BLaER1 (cell line): ENCODE measurements at regions not wholly inside any gene's neighbourhood (a gene's known extent, or its start where the extent isn't known, plus 50 kb on each side); places are given as distances from the start of the nearest gene placed in this dataset.
"Not testable (repeated sequence)": the region's sequence is repeated elsewhere in the genome, so short reads cannot be mapped to it uniquely, and the experiment has no call there.

ENCODE experiments used
- H3K27ac ChIP-seq: shearing (Covaris generic); formaldehyde crosslinking; 2 replicates; pipeline ENCODE4 v1.8.1; 2022
- H3K27me3 ChIP-seq: shearing (Covaris generic); formaldehyde crosslinking; 2 replicates; pipeline ENCODE4 v1.8.1; 2022
- H3K36me3 ChIP-seq: shearing (Covaris generic); formaldehyde crosslinking; 2 replicates; pipeline ENCODE4 v1.8.1; 2022
- H3K4me1 ChIP-seq: shearing (Covaris generic); formaldehyde crosslinking; 2 replicates; pipeline ENCODE4 v1.8.1; 2022
- H3K4me2 ChIP-seq: shearing (Covaris generic); formaldehyde crosslinking; 2 replicates; pipeline ENCODE4 v1.8.1; 2022
- H3K4me3 ChIP-seq: shearing (Covaris generic); formaldehyde crosslinking; 2 replicates; pipeline ENCODE4 v1.8.1; 2022
- H3K9ac ChIP-seq: shearing (Covaris generic); formaldehyde crosslinking; 2 replicates; pipeline ENCODE4 v1.8.1; 2022
- H3K9me3 ChIP-seq: shearing (Covaris generic); formaldehyde crosslinking; 2 replicates; pipeline ENCODE4 v1.8.1; 2022
- H4K20me1 ChIP-seq: shearing (Covaris generic); formaldehyde crosslinking; 2 replicates; pipeline ENCODE4 v1.8.1; 2022
- Cebpa-rat ChIP-seq: shearing (Covaris generic); IDR thresholded peaks from 2 replicates; pipeline ENCODE4 v1.8.1; 2022

- peaks cover 35% of the 10 kb centered on the region for H3K27me3 ChIP-seq
- TF ChIP-seq Cebpa-rat = no peak
- no peaks in the 10 kb centered on the region for H3K4me1 ChIP-seq
- no peak overlapping the region for H3K4me2 ChIP-seq
- H4K20me1 ChIP-seq = no peaks in the 10 kb centered on the region
- no peak overlapping the region for H3K4me3 ChIP-seq
- H3K9ac ChIP-seq = no peak overlapping the region
- no peak overlapping the region for H3K27ac ChIP-seq
- H3K9me3 ChIP-seq = no peaks in the 10 kb centered on the region
- no peaks in the 10 kb centered on the region for H3K36me3 ChIP-seq
Measured at GRCh38 chrX:16067886-16068515, 55.4 kb upstream of the GRPR start.

DNA sequence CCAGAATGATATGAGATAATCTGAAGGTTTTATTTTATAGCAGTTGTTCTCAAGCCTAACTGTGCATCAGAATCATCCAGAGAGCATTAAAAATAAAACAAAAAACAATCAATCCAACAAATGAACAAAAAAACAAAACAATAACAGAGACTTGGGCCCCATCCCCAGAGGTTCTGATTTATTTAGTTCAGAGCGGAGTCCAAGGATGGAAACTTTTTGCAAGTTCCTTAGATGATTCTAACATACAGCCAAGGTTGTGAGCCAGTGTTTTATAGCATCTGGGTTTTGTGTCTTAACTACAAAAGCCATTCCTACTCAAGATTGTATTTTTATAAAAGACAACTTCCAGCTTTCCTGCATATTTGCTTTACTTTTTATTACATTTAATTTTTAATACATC is 59.4 kb upstream of the GRPR start:
- Histone ChIP-seq H3K36me3 (no peaks in the 10 kb centered on the region), H3K27ac (no peak overlapping the region), H3K9me3 (peaks cover 4% of the 10 kb centered on the region; the same call in 1 of the 2 replicates), H3K4me2 (no peak overlapping the region), H3K9ac (no peak overlapping the region), H4K20me1 (no peaks in the 10 kb centered on the region), H3K4me3 (no peak overlapping the region), H3K27me3 (peaks cover 65% of the 10 kb centered on the region), H3K4me1 (0 out of 2 replicates have a peak, but pooled peaks cover 4% of the 10 kb centered on the region)
- TF ChIP-seq Cebpa-rat = no peak

DNA sequence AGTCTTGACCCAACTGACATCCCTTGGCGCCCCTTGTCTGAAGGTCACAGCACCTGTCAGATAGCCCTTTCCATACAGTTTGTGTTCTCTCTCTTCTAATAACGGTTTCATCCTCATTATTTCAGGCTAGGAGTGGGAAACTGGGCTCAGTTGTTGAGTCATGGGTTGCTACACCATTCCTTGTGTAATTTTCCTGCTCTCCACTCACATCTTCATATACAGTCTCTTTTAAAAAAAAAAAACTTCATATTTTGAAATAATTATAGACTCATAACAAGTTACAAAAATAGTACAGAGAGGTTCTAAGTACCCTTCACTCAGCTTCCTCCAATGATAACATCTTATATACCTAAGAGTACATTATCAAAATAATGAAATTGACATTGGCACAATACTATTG is 60.2 kb upstream of the GRPR start:
- no peak overlapping the region for H3K9ac ChIP-seq
- peaks cover 71% of the 10 kb centered on the region for H3K27me3 ChIP-seq
- no peak overlapping the region for H3K27ac ChIP-seq
- no peak for TF ChIP-seq Cebpa-rat
- no peaks in the 10 kb centered on the region for H4K20me1 ChIP-seq
- H3K4me2 ChIP-seq = no peak overlapping the region
- H3K9me3 ChIP-seq = peaks cover 4% of the 10 kb centered on the region; the same call in 1 of the 2 replicates
- H3K4me3 ChIP-seq = no peak overlapping the region
- 0 out of 2 replicates have a peak, but pooled peaks cover 4% of the 10 kb centered on the region for H3K4me1 ChIP-seq
- no peaks in the 10 kb centered on the region for H3K36me3 ChIP-seq

DNA sequence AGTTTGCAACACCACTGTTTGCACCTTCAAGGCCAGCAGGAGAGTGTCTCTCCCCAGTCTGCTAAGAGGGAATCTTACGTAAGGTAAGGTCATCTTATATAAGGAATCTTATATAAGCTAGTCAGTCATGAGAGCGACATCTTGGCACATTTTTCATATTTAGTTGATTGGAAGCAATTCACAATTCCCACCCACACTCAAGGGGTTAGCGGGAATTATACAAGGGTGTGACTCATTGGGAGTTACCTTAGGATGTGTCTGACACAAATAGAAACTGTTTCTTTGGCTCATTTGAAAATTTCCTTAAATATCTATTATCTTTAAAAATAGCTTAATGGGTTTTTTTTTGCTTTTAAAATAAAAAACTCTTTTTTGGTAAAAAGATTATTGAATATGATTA is 62.1 kb upstream of the GRPR start:
- peaks cover 62% of the 10 kb centered on the region for H3K27me3 ChIP-seq
- H3K27ac ChIP-seq = no peak overlapping the region
- no peaks in the 10 kb centered on the region for H3K36me3 ChIP-seq
- H3K9me3 ChIP-seq = peaks cover 4% of the 10 kb centered on the region; the same call in 1 of the 2 replicates
- no peaks in the 10 kb centered on the region for H4K20me1 ChIP-seq
- TF ChIP-seq Cebpa-rat = no peak
- H3K4me1 ChIP-seq = 0 out of 2 replicates have a peak, but pooled peaks cover 4% of the 10 kb centered on the region
- no peak overlapping the region for H3K4me3 ChIP-seq
- no peak overlapping the region for H3K4me2 ChIP-seq
- H3K9ac ChIP-seq = no peak overlapping the region

- H3K9me3 ChIP-seq = peaks cover 4% of the 10 kb centered on the region; the same call in 1 of the 2 replicates
- H3K4me3 ChIP-seq = no peak overlapping the region
- TF ChIP-seq Cebpa-rat = no peak
- no peak overlapping the region for H3K9ac ChIP-seq
- H3K4me1 ChIP-seq = 0 out of 2 replicates have a peak, but pooled peaks cover 4% of the 10 kb centered on the region
- H4K20me1 ChIP-seq = no peaks in the 10 kb centered on the region
- no peak overlapping the region for H3K27ac ChIP-seq
- H3K27me3 ChIP-seq = peaks cover 72% of the 10 kb centered on the region
- no peak overlapping the region for H3K4me2 ChIP-seq
- no peaks in the 10 kb centered on the region for H3K36me3 ChIP-seq
Measured at GRCh38 chrX:16060252-16060651, 63.1 kb upstream of the GRPR start.

DNA sequence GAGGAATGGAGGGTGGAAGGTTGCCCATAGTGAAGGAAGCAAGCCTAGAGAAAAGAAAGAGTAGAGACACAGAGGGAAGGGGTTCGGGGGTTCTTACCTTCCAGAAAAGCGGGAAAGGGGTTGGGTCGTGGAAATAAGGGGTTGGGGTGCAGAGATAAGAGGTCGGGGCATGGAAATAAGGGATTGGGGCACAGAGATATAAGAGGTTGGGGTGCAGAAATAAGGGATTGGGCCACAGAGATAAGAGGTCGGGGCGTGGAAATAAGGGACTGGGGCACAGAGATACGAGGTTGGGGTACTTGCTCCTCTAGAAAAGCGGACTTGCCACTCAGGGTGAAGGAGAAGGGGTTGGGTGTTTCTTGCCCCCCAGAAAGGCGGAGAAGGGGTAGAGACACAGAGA is 74.2 kb upstream of the GRPR start:
- H3K27ac ChIP-seq, H3K4me3 ChIP-seq, H4K20me1 ChIP-seq, H3K4me1 ChIP-seq, H3K36me3 ChIP-seq, H3K9ac ChIP-seq, H3K4me2 ChIP-seq: not testable (repeated sequence)
- Histone ChIP-seq H3K9me3 (peaks cover 14% of the 10 kb centered on the region), H3K27me3 (peaks cover 29% of the 10 kb centered on the region)

DNA sequence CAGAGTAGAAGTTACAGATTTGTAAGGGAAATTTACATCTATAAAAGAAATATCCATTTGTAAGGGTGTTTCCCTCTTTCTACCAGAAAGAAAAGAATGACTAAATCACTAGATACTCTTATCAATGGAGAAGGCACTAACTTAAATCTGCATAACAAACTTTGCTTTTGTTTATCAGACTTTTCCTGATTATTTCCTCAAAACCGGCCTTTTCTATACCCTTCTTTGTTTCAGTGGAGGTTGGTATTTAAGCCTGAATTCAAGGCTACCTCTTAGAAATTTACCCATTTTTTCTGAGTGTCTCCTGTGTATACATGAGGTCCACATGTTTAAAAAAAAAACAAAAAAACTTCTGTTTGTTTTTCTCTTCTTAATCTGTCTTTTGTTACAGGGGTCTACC is 80.4 kb upstream of the GRPR start:
- no peak overlapping the region for H3K4me3 ChIP-seq
- H3K27me3 ChIP-seq = peaks cover 51% of the 10 kb centered on the region
- no peak overlapping the region for H3K4me2 ChIP-seq
- no peak overlapping the region for H3K27ac ChIP-seq
- no peaks in the 10 kb centered on the region for H3K36me3 ChIP-seq
- H3K9me3 ChIP-seq = no peaks in the 10 kb centered on the region
- no peak for TF ChIP-seq Cebpa-rat
- no peaks in the 10 kb centered on the region for H4K20me1 ChIP-seq
- no peak overlapping the region for H3K9ac ChIP-seq
- H3K4me1 ChIP-seq = no peaks in the 10 kb centered on the region

GRCh38 chrX:16039834-16040233 is 83.5 kb upstream of the GRPR start:
- H3K4me3 ChIP-seq = no peak overlapping the region

GRCh38 chrX:16039363-16039762 is 84.0 kb upstream of the GRPR start:
- no peaks in the 10 kb centered on the region for H4K20me1 ChIP-seq
- TF ChIP-seq Cebpa-rat = no peak
- H3K9ac ChIP-seq = no peak overlapping the region
- no peak overlapping the region for H3K4me2 ChIP-seq
- H3K4me1 ChIP-seq = no peaks in the 10 kb centered on the region
- no peak overlapping the region for H3K4me3 ChIP-seq
- peaks cover 84% of the 10 kb centered on the region for H3K27me3 ChIP-seq
- no peaks in the 10 kb centered on the region for H3K9me3 ChIP-seq
- H3K36me3 ChIP-seq = no peaks in the 10 kb centered on the region
- no peak overlapping the region for H3K27ac ChIP-seq

More at GRCh38 chrX:16039834-16040233, 83.5 kb upstream of the GRPR start:
- H3K9me3 ChIP-seq = no peaks in the 10 kb centered on the region
- no peaks in the 10 kb centered on the region for H3K4me1 ChIP-seq
- H3K4me2 ChIP-seq = no peak overlapping the region
- H3K27ac ChIP-seq = no peak overlapping the region
- H3K36me3 ChIP-seq = no peaks in the 10 kb centered on the region
- no peak overlapping the region for H3K9ac ChIP-seq
- no peak for TF ChIP-seq Cebpa-rat
- no peaks in the 10 kb centered on the region for H4K20me1 ChIP-seq
- peaks cover 81% of the 10 kb centered on the region for H3K27me3 ChIP-seq

DNA sequence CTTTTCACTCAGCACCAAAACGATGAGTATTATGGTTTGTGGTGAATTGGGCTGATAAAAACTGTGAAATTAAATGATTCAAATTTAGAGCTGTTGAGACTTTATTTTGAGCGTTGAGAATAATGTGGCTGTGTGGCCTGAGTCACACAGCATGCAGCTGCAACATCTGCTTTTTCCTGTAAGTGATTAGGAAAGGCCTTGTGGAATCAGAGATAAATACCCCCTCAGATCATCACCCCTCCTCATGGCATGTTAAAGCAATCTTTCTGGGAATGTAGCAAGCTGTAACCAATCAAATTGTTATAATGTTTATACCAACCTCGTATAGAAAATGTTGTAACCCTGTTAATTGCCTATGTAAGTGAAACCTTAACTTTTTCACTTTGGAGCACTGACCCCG is 90.0 kb upstream of the GRPR start:
- Histone ChIP-seq H3K36me3 (no peaks in the 10 kb centered on the region), H3K27me3 (peaks cover 91% of the 10 kb centered on the region), H3K4me2 (no peak overlapping the region), H3K27ac (no peak overlapping the region), H3K4me3 (no peak overlapping the region), H3K9me3 (no peaks in the 10 kb centered on the region), H3K9ac (no peak overlapping the region), H4K20me1 (no peaks in the 10 kb centered on the region), H3K4me1 (no peaks in the 10 kb centered on the region)
- TF ChIP-seq Cebpa-rat = no peak

DNA sequence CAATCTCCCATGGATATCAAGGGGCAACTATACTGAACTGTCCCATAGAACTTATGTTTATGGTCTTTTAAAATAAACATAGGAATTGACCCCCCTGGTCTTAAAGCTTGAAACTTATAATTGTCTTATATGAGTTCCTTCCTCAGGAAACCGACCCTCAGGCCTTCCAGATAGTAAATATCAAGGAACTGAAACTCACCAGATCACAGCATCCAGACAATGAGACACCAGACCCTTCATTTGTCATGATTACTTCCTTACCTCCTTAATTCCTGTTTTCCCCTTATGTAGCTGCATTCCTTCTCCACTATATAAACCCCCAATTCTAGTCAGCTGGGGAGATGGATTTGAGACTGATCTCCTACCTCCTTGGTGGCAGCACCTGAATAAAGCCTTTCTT is 94.8 kb upstream of the GRPR start:
- no peak overlapping the region for H3K9ac ChIP-seq
- no peak for TF ChIP-seq Cebpa-rat
- H4K20me1 ChIP-seq = no peaks in the 10 kb centered on the region; the same call in 1 of the 2 replicates
- H3K4me3 ChIP-seq = no peak overlapping the region
- no peak overlapping the region for H3K27ac ChIP-seq
- H3K27me3 ChIP-seq = peaks cover 90% of the 10 kb centered on the region
- H3K36me3 ChIP-seq = no peaks in the 10 kb centered on the region
- no peaks in the 10 kb centered on the region for H3K9me3 ChIP-seq
- H3K4me2 ChIP-seq = no peak overlapping the region
- H3K4me1 ChIP-seq = no peaks in the 10 kb centered on the region
